Erythroblast (primary cell): ENCODE measurements at regions not wholly inside any gene's neighbourhood (a gene's known extent, or its start where the extent isn't known, plus 50 kb on each side); places are given as distances from the start of the nearest gene placed in this dataset.

Source experiments
- GATA1 ChIP-seq: IDR thresholded peaks from 2 replicates; pipeline ENCODE4 v1.6.1; 2011; ENCODE audit warnings: low read depth, mild to moderate bottlenecking, control low read depth, low read length, moderate library complexity
- POLR2A ChIP-seq: IDR thresholded peaks from 2 replicates; pipeline ENCODE4 v1.6.1; 2011; ENCODE audit warnings: mild to moderate bottlenecking, low read length

DNA sequence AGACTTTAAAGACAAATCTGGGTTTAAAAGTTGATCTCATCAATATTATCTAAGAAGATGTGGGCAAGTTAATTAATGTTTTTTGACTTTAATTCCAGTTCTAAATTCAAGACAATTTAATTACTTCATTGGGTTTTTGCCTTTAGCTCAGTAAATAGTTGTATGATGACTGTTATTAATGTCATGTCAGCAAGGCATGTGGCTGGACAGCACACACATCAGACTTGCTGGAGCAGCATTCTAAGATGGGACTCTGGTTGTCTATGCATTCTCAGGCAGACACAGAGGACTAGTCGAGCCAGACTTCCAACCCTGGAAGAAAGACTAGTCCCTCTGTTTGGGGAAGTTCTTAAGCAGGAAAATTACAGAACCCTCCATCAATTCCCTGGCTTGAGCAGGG, 180.7 kb upstream of the GK2 start:
- no peak for TF ChIP-seq POLR2A
- TF ChIP-seq GATA1: no peak
